ENCODE measurements at regions not wholly inside any gene's neighbourhood (a gene's known extent, or its start where the extent isn't known, plus 50 kb on each side); places are given as distances from the start of the nearest gene placed in this dataset.
A peak's percentile ranks its signal among the peaks of the same experiment; 100 is the strongest.

- TF ChIP-seq CTCF (conservative IDR thresholded peaks at IDR 0.05; ENCODE audit: low read length) = peak; percentile 26; the same call in 1 of the 2 replicates
- no peak for TF ChIP-seq EZH2phosphoT487 (IDR thresholded peaks at IDR 0.05; ENCODE audit: borderline replicate concordance)
These were observed 420.2 kb downstream of the MED13L start for GRCh38 chr12:115857160-115857920.

All from Loucy (cell line).